ENCODE measurements at regions not wholly inside any gene's neighbourhood (a gene's known extent, or its start where the extent isn't known, plus 50 kb on each side); places are given as distances from the start of the nearest gene placed in this dataset.

DNA sequence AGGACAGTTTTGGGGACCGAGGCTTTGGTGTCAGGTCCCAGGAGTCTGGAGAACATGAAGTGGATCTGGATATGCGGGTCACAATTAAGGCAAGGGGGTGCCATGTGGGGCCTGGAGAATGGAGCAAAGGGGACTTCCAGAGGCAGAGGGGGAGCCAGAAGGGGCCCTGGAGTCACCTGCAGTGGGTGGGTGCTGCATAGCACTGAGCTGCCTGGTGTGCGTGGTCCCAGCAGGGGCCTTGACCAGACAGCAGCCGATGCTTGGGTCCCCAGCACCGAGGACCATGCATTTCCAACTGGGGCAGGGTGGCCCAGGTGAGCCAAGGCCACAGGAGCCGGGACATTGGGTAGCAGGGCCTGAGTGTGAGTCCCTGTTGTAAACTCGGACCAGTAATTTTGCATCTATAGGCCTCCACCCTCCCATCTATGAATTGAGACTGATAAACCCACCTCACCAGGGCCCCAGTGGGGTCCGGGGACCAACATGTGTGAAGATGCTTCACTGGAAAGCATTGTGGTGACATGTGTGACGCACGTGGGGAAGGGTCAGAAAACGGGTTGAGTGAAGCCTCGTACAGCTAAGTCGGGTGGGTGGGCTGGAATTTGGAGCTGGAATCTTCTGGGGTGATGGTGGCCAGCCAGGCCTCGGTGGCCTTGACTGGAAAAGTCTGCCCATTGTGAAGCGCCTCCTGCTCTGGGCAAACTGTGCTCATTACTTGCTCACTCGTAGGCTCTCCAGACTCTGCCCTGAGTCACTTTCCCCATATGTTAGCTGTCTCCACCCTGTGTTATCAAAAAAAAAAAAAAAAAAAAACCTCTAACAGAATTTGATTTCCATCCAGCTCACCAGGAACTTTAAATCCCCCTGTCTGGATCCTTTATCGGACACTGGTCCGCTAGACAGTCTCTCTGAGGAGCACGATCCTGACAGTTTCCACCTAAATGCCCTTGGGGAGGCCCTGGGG is 90.5 kb upstream of the ZNF469 start:
- DNase-seq, result no peak

GRCh38 chr16:88293097-88293496 is 89.7 kb upstream of the ZNF469 start:
- DNase-seq, result no peak

DNA sequence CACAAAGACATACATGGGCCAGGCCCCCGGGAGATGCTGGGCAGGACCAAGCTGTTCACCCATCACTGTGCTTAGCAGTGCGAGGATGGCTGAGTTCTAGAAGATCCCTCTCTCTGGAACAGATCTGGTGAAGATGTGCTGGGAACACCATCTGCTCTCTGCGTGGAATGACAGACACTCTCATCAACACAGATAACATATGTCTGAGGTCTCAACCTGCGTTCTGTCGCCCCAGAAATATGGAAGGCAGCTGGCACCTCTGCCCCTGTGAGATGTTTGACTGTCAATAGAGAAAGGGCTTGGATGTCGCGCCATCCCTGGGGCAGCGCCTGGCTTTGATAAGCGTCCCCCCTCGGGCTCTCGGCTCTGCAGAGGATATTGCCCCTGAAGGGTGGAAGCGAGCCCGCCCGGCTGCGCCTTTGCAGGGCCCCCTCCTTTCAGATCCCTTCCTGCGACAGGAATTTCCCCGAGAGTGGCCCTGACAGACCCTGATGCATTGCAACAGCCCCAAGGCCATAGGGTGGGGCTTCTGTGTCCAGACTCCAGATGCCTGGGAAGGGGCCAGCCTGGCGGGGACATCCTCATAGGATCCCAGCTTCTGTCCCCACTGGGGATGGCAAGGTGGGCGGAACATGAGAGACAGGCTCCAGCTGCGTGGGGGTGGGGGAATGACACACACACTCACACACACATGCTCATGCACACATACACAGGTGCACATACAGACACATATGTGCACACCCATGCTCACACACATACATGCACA is 86.9 kb upstream of the ZNF469 start:
- DNase-seq, result no peak

DNA sequence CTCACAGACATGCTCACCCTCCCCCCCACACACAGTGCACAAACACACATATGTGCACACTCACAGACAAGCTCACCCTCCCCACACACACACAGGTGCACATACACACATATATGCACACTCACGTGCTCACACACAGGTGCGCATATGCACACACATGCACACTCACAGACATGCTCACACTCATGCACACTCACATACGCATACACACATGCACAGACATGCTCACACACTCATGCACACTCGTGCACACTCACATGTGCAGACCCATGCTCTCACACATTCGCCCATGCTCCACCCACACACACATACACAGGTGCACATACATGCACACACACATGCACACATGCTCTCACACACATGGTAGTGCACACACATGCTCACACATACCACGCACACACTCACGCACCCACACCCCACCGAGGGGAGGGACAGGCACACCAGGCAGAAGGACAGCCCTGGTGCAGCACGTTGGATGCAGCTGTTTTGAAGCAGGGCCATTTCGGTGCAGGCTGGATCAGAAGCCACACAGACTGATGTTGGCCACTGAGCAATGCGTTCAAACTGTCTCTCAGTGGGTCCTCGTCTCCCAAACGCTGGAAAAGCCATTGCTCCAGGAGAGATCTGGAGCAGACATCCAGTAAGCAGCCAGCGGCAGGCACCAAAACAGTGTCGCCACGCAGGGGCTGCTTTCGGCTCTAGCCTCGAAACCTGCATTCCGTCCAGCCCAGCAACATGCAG is 86.2 kb upstream of the ZNF469 start:
- DNase-seq, result no peak

DNA sequence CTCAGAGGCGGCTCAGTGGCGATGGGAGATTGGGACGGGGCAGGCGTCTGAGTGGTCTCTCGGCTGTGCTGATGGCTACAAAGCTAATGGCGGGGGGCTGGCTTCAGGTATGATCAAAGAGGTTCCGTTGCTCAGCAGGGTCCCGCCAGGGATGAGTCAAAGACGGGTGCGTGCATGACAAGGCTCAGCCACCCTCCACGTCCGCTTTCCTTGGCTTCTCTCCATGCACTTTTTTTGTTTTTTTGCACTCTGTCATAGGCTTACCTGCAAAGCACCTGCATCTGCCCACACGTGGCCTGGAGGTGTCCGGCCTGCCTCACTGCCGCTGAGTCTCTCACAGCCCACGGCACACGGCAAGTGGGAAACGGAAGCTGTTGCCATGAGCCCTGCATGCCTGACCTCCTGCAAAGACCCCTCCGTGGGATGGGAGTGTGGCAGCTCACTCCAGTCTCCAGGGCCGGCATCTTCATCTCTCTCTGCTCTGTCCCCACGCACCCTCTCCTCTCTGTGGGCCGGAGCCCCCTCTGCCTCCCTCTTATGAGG is 85.5 kb upstream of the ZNF469 start:
- no peak for DNase-seq

GRCh38 chr16:88298181-88298832 is 84.5 kb upstream of the ZNF469 start:
- DNase-seq, result no peak

DNA sequence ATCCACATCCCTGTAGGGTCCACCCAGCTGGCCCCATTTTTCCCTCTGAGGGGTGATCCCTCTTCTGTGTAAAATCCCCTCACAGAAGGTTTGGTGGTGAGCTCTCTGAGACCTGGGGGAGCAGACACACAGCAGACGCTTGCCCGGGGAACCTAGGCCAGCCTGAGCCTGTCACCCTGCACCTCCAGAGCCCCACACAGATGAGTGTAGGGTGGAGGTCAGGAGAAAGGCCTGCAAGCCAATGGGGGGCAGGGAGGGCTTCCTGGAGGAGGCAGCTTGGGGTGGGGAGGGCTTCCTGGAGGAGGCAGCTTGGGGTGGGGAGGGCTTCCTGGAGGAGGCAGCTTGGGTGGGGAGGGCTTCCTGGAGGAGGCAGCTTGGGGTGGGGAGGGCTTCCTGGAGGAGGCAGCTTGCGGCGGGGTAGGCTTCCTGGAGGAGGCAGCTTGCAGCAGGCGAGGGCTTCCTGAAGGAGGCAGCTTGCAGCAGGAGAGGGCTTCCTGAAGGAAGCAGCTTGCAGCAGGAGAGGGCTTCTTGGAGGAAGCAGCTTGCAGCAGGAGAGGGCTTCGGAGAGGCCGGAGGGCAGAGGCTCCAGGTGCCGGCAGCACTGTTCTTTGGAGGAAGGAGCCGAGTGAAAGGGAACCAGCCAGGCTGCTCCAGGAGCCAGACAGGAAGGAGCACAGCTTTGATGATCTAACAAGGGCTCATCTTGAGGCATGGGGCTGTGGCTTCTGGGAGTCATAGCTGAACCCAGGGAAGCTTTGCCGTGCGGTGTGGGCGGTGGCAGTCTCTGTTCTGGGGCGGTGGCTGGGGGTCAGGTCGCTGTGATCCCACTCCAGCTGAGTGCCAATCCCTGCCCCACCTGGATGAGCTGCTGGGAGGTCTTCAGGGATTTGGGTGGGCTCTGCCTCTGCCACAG is 83.7 kb upstream of the ZNF469 start:
- DNase-seq, result no peak

DNA sequence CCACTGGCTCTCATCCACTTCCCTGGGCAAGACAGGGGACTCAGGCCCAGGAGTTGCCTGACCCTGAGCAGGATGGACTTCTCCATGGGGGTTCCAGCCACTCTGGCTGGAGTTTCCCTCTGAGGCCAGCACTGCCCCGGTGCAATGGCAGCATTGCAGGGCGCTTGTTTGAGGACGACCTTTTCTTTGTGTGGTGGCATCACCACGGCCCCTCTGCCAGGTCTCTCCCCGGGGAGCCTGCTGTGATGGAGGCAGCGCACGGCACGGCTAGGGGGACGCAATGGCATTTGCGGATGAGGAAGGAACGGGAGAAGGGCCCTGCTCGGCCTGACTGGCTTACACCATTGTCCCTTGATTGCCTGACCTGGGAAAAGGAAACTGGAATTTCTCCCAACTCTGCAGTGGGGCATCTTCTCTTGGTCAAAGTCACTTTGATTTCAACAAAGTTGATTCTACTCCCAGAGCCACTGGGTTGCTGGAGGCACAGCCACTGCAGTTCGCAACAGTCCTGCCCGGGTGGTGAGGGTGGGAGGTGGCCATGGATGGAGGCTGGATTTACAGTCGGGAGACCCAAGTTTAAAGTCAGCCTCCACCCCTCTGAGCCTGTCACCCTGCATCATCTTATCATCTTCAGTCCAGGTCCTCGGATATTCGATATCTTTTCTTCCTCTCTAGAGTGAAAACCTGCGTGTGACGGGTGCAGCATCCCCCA is 82.9 kb upstream of the ZNF469 start:
- no peak for DNase-seq

- no peak for DNase-seq
These were observed 82.3 kb upstream of the ZNF469 start for GRCh38 chr16:88300463-88300835.

- DNase-seq, result no peak
These were observed 81.3 kb upstream of the ZNF469 start for GRCh38 chr16:88301431-88301830.

GRCh38 chr16:88301886-88302285 is 80.9 kb upstream of the ZNF469 start:
- DNase-seq, result no peak

- no peak for DNase-seq
These were observed 80.1 kb upstream of the ZNF469 start for GRCh38 chr16:88302666-88303065.

DNA sequence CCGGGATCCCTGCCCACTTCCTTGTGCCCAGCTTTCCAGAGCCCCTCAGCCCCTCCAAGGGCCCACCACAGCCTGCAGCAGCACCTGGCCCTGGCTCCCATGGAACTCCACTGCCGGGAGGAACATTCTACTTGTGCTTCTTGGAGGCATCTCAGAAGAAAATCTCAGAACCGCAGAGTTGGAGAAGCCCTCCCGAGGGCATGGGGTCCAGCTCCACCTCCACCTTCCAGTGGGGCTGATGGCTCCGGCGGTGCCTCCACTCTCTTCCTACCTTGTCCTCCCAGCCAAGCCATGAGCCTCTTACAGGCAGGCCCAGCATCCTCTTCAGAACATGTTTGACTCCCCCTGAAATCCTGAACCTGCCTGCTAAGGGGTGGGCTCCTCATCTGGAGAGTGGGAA is 79.4 kb upstream of the ZNF469 start:
- no peak for DNase-seq

DNA sequence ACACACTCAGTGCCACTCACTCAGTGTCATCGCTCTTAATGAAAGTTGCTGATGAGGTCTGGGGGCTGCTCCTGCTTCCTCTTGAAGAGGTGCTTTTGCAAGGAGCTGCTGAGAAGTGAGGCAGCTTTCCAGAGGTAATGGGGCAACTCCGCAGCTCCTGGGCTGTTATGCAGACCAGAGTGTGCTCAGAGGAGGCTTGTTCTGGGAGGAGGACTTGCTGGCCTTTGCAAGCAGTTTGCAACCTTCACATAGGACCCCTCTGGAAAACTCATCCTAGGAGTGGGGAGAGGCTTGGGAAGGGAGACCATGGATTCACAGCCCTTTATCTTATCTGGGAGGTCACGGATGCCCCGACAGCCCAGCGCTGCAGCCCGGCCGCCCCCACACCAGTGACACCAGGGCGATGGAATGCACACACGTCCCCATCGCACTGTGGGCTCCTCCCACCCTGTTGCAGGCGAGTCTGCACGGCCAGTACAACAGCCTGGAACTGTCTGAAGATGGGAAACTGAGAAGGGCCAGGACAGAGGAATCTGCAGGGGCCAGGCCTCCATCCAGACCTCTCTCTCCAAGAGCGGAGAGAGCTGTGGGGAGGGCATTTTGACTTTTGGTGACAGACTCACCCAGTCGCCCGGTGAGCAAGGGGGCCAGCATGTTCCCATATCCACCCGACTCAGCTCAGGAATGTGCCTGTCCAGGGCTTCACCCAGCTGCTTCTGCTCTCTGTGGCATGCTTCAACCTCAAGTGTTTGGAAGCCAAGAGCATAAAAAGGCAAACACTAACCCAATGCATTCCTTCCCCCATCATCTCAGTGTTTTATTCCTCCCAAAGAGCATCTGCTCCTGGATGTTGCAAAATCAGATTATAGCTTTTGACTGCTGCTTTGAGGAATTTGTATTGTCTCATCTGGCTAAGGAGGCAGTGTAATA is 78.6 kb upstream of the ZNF469 start:
- DNase-seq, result no peak

DNA sequence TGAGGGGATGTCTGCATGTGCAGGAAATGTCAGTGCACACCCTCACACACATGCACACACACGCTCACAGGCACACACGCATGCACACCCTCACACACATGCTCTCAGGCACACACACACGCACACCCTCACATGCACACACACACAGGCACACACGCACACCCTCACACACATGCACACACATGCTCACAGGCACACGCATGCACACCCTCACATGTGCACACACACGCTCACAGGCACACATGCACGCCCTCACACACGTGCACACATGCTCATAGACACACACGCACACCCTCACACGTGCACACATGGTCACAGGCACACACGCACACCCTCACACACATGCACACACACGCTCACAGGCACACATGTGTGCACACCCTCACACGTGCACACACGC is 77.6 kb upstream of the ZNF469 start:
- DNase-seq, result no peak

DNA sequence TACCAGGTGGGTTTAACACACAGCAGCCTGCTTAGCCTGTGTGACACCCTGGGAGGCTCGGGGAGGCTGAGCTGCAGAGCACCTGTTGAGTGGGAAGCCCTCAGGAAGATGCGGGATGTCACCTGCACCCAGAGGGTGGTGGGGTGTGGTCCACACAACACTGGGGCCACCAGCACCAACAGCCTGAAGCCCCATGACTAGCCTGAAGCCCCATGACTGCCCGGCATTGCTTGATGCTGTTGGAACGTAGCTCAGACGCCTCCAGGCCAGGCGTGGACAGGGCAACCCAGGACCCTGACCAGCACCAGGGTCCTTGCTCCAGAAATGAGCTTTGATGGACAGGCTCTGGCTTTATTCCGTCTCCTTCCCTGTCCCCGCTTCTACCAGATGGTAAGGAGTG is 76.3 kb upstream of the ZNF469 start:
- no peak for DNase-seq

DNA sequence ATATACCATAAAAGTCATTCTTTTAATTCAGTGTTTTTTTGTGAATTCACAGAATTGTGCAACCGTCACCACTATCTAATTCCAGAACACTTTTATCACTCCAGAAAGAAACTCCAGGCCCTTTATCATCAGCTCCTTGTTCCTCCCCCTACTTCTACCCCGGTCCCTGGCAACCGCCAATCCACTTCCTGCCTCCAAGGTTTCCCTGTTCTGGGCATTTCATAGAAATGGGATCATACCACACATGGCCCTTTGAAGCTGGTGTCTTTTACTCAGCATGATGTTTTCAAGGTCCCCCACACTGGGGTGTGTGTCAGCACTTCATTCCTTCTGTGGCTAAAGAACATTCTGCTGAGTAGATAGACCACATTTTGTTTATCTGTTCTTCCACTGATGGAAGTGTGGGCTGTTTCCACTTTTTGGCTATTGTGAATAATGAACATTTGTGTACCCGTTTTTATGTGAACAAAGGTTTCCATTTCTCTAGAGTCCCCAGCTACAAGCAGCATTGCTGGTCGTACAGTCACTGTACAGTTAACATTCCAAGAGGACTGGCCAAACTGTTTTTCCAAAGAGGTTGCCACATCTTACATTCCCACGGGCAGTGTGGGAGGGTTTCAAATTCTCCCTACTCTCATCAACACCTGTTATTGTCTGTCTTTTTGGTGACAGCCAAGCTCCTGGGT is 75.8 kb upstream of the ZNF469 start:
- DNase-seq, result no peak

DNA sequence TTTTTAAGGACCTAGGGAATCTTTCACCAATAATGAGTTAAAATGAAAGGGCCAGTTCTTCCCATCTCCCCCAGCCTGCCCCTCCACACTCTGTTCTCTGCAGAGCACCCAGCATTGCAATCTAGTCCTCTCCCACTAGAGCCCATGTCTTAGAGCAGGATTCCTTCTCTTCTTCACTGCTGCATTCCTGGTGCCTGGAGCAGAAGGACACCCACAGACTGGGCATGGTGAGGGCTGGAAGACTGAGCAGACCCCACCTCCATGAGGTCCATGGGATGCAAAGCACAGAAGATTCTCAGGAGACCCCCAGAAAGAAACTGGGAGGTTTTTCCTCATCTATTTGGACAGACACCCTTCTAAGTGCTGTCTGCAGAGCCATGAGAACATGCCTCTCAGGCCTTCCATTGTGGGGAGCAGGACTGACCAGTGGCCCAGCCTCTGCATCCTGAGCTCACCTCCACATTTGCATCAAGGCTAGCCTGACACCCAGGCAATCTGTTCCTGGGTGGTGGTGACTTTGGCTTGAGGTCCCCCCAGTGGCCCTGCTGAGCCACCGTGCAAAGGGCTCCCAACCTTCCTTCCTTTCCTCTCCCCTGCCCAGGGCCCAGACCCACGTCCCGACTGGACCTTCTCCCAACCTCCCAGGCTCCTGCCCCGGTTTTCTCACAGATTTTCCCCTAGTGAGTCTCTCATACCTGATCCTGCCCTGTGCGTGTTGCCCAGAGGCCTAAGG is 74.2 kb upstream of the ZNF469 start:
- DNase-seq, result no peak

Data from activated naive CD4-positive, alpha-beta T cell treated with Interleukin-2 at 50 U/mL for 16 hours (primary cell).